Osteocyte (in vitro differentiated cells): ENCODE measurements at regions not wholly inside any gene's neighbourhood (a gene's known extent, or its start where the extent isn't known, plus 50 kb on each side); places are given as distances from the start of the nearest gene placed in this dataset.

Experiments
- DNase-seq: peaks from one replicate; pipeline ENCODE4 v3.0.0; 2021; ENCODE audit warnings: mixed read lengths; ENCODE audit not compliant: unreplicated experiment; ENCODE audit errors: extremely low spot score
- H3K27ac Mint-ChIP-seq: one replicate; pipeline ENCODE4 v1.8.0; 2021; ENCODE audit warnings: mild to moderate bottlenecking, mixed read lengths; ENCODE audit not compliant: unreplicated experiment
- H3K27me3 Mint-ChIP-seq: one replicate; pipeline ENCODE4 v1.8.0; 2021; ENCODE audit warnings: mixed read lengths; ENCODE audit not compliant: unreplicated experiment
- H3K36me3 Mint-ChIP-seq: one replicate; pipeline ENCODE4 v1.8.0; 2021; ENCODE audit warnings: mixed read lengths; ENCODE audit not compliant: unreplicated experiment
- H3K4me1 Mint-ChIP-seq: one replicate; pipeline ENCODE4 v1.8.0; 2021; ENCODE audit warnings: mixed read lengths; ENCODE audit not compliant: unreplicated experiment
- H3K4me3 Mint-ChIP-seq: one replicate; pipeline ENCODE4 v1.8.0; 2021; ENCODE audit warnings: mild to moderate bottlenecking, moderate library complexity, mixed read lengths; ENCODE audit not compliant: unreplicated experiment
- H3K9me3 Mint-ChIP-seq: one replicate; pipeline ENCODE4 v1.8.0; 2021; ENCODE audit warnings: mixed read lengths; ENCODE audit not compliant: unreplicated experiment
- CTCF ChIP-seq: fragments of 200-600 bp; sonication (generic); IDR thresholded peaks from 2 replicates; pipeline ENCODE4 v1.5.0; 2021; ENCODE audit warnings: antibody characterized with exemption, mild to moderate bottlenecking, moderate library complexity

DNA sequence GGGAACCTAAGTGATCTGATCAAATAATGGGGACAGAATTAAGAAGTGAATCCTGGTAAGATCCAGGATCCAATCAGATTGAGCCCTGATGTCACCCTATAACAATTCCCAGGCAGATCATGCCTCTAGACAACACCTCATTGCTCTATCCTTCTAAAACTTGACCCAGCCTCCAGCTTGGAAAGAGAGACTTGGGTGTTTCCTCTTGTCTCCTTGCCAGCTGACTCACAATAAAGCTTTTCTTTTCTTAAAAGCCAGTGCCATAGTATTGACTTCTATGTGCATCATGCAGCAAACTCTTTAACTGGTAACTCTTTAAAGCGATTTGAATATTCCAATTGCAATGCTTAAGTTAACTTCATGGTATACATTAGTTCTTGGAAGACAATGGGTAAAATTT lies 109.6 kb upstream of the CHORDC1 start:
- H3K4me1 Mint-ChIP-seq, result no peaks in the 10 kb centered on the region

GRCh38 chr11:90330632-90331031 lies 107.8 kb upstream of the CHORDC1 start:
- H3K36me3 Mint-ChIP-seq, result no peaks in the 10 kb centered on the region
- DNase-seq, result no peak
- no peak overlapping the region for H3K27ac Mint-ChIP-seq
- H3K4me1 Mint-ChIP-seq, result no peaks in the 10 kb centered on the region
- no peak overlapping the region for H3K4me3 Mint-ChIP-seq
- no peaks in the 10 kb centered on the region for H3K27me3 Mint-ChIP-seq
- H3K9me3 Mint-ChIP-seq, result no peaks in the 10 kb centered on the region
- TF ChIP-seq CTCF, result no peak

More for the DNA sequence above, 109.6 kb upstream of the CHORDC1 start:
- no peak for TF ChIP-seq CTCF
- Mint-ChIP-seq H3K4me3 (no peak overlapping the region), H3K9me3 (no peaks in the 10 kb centered on the region), H3K27ac (no peak overlapping the region), H3K27me3 (peaks cover 9% of the 10 kb centered on the region), H3K36me3 (no peaks in the 10 kb centered on the region)
- no peak for DNase-seq

DNA sequence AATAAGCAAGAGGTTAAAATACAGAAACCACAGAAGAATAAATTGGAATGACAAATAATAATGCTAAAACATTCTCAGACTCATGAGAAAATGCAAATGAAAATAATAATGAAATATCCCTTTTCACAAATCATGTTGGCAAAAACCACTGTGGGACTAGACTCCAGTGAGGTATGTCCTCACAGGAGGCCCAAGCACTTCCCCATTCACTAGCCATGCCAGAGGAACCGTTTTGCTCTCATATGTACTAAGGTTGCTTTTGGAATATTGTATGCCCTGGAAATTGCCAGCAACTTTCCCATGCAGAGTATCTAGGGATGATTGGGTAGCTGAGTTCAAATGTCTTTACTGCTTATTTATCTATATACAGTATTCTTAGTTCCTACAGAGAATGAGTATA lies 106.2 kb upstream of the CHORDC1 start:
- no peak for TF ChIP-seq CTCF
- H3K4me3 Mint-ChIP-seq, result no peak overlapping the region
- no peaks in the 10 kb centered on the region for H3K27me3 Mint-ChIP-seq
- H3K9me3 Mint-ChIP-seq, result no peaks in the 10 kb centered on the region
- no peaks in the 10 kb centered on the region for H3K36me3 Mint-ChIP-seq
- H3K4me1 Mint-ChIP-seq, result no peaks in the 10 kb centered on the region
- no peak for DNase-seq
- H3K27ac Mint-ChIP-seq, result no peak overlapping the region

- no peaks in the 10 kb centered on the region for H3K4me1 Mint-ChIP-seq
- H3K27ac Mint-ChIP-seq, result no peak overlapping the region
- H3K4me3 Mint-ChIP-seq, result no peak overlapping the region
- TF ChIP-seq CTCF, result no peak
- no peak for DNase-seq
- H3K27me3 Mint-ChIP-seq, result no peaks in the 10 kb centered on the region
- no peaks in the 10 kb centered on the region for H3K9me3 Mint-ChIP-seq
- H3K36me3 Mint-ChIP-seq, result no peaks in the 10 kb centered on the region
Measured at GRCh38 chr11:90326647-90327046, 103.8 kb upstream of the CHORDC1 start.

DNA sequence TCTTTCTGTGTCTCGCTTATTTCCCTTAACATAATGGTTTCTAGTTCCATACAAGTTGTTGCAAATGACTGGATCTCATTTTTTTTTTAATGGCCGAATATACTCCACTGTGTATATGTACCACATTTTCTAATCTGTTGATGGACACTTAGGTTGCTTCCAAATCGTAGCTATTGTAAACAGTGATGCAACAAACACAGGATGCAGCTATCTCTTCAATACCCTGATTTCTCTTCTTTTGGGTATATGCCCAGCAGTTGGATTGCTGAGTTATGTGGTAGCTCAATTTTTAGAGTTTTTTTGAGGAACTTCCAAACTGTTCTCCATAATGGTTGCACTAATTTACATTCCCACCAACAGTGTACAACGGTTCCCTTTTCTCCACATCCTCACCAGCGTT lies 100.4 kb upstream of the CHORDC1 start:
- Mint-ChIP-seq H3K27ac (no peak overlapping the region), H3K27me3 (no peaks in the 10 kb centered on the region), H3K9me3 (no peaks in the 10 kb centered on the region), H3K36me3 (no peaks in the 10 kb centered on the region), H3K4me1 (no peaks in the 10 kb centered on the region), H3K4me3 (no peak overlapping the region)
- DNase-seq, result no peak
- no peak for TF ChIP-seq CTCF
